H9 (cell line): ENCODE measurements at regions not wholly inside any gene's neighbourhood (a gene's known extent, or its start where the extent isn't known, plus 50 kb on each side); places are given as distances from the start of the nearest gene placed in this dataset.

Source experiments
- DNase-seq: peaks from one replicate; pipeline ENCODE4 v3.0.0-alpha.2; 2017
- H2AFZ ChIP-seq: one replicate; pipeline ENCODE4 v1.6.1; 2013; ENCODE audit warnings: mild to moderate bottlenecking, low read length, control low read depth, moderate library complexity
- H2AK5ac ChIP-seq: 2 replicates; pipeline ENCODE4 v1.6.1; 2013; ENCODE audit warnings: low read length, control low read depth, mixed read lengths; ENCODE audit not compliant: insufficient read length
- H2BK120ac ChIP-seq: one replicate; pipeline ENCODE4 v1.6.1; 2013; ENCODE audit warnings: low read depth, mild to moderate bottlenecking, low read length, control low read depth, inconsistent platforms; ENCODE audit not compliant: poor library complexity, severe bottlenecking
- H2BK12ac ChIP-seq: 2 replicates; pipeline ENCODE4 v1.6.1; 2013; ENCODE audit warnings: low read length, control low read depth, mixed read lengths, low read depth; ENCODE audit not compliant: insufficient read length
- H2BK15ac ChIP-seq: 2 replicates; pipeline ENCODE4 v1.6.1; 2013; ENCODE audit warnings: low read depth, low read length, control low read depth
- H2BK20ac ChIP-seq: one replicate; pipeline ENCODE4 v1.6.1; 2013; ENCODE audit warnings: low read depth, mild to moderate bottlenecking, low read length, control low read depth, inconsistent platforms; ENCODE audit not compliant: poor library complexity, severe bottlenecking
- H2BK5ac ChIP-seq: 2 replicates; pipeline ENCODE4 v1.6.1; 2013; ENCODE audit warnings: low read length, control low read depth, mixed read lengths; ENCODE audit not compliant: insufficient read length
- H3K14ac ChIP-seq: 2 replicates; pipeline ENCODE4 v1.6.1; 2013; ENCODE audit warnings: low read length, control low read depth; ENCODE audit not compliant: insufficient read depth
- H3K18ac ChIP-seq: 2 replicates; pipeline ENCODE4 v1.6.1; 2013; ENCODE audit warnings: low read depth, mild to moderate bottlenecking, mixed read lengths, low read length, control low read depth; ENCODE audit not compliant: insufficient read length
- H3K23ac ChIP-seq: 2 replicates; pipeline ENCODE4 v1.6.1; 2013; ENCODE audit warnings: low read length, control low read depth, mixed read lengths, low read depth; ENCODE audit not compliant: insufficient read length
- H3K23me2 ChIP-seq: 2 replicates; pipeline ENCODE4 v1.6.1; 2013; ENCODE audit warnings: low read depth, mild to moderate bottlenecking, mixed read lengths, low read length, control low read depth; ENCODE audit not compliant: insufficient read length, poor library complexity, severe bottlenecking
- H3K27ac ChIP-seq: 2 replicates; pipeline ENCODE4 v1.5.1; 2013; ENCODE audit warnings: low read length, control low read depth, mixed read lengths, low read depth; ENCODE audit not compliant: insufficient read length
- H3K27me3 ChIP-seq: 2 replicates; pipeline ENCODE4 v1.6.1; 2013; ENCODE audit warnings: low read length, control low read depth, inconsistent platforms; ENCODE audit not compliant: insufficient read depth
- H3K4ac ChIP-seq: 2 replicates; pipeline ENCODE4 v1.6.1; 2013; ENCODE audit warnings: low read depth, mild to moderate bottlenecking, control low read depth, inconsistent platforms, low read length, moderate library complexity
- H3K4me1 ChIP-seq: 2 replicates; pipeline ENCODE4 v1.6.1; 2013; ENCODE audit warnings: low read length, control low read depth, inconsistent platforms; ENCODE audit not compliant: insufficient read depth
- H3K4me2 ChIP-seq: 2 replicates; pipeline ENCODE4 v1.6.1; 2013; ENCODE audit warnings: low read length, control low read depth, mixed read lengths; ENCODE audit not compliant: insufficient read length, insufficient read depth
- H3K56ac ChIP-seq: 2 replicates; pipeline ENCODE4 v1.6.1; 2013; ENCODE audit warnings: low read depth, mild to moderate bottlenecking, mixed read lengths, low read length, control low read depth; ENCODE audit not compliant: insufficient read length
- H3K79me1 ChIP-seq: 2 replicates; pipeline ENCODE4 v1.6.1; 2013; ENCODE audit warnings: low read depth, mild to moderate bottlenecking, moderate library complexity, low read length, control low read depth, inconsistent platforms; ENCODE audit not compliant: insufficient read depth, poor library complexity, severe bottlenecking
- H3K79me2 ChIP-seq: 2 replicates; pipeline ENCODE4 v1.6.1; 2013; ENCODE audit warnings: low read length, control low read depth, inconsistent platforms; ENCODE audit not compliant: insufficient read depth
- H3K9ac ChIP-seq: 2 replicates; pipeline ENCODE4 v1.6.1; 2013; ENCODE audit warnings: low read length, control low read depth, mixed read lengths; ENCODE audit not compliant: insufficient read length; ENCODE audit errors: extremely low read depth
- H3K9me3 ChIP-seq: one replicate; pipeline ENCODE4 v1.6.1; 2013; ENCODE audit warnings: low read depth, low read length, inconsistent platforms; ENCODE audit not compliant: control insufficient read depth
- H3T11ph ChIP-seq: one replicate; pipeline ENCODE4 v1.6.1; 2013; ENCODE audit warnings: mild to moderate bottlenecking, low read length, control low read depth, inconsistent platforms
- H4K20me1 ChIP-seq: one replicate; pipeline ENCODE4 v1.6.1; 2013; ENCODE audit not compliant: control insufficient read depth, insufficient read length, insufficient read depth
- H4K5ac ChIP-seq: 2 replicates; pipeline ENCODE4 v1.6.1; 2013; ENCODE audit warnings: low read depth, mild to moderate bottlenecking, mixed read lengths, low read length, control low read depth; ENCODE audit not compliant: insufficient read length
- H4K8ac ChIP-seq: replicated peaks from 2 replicates; pipeline ENCODE4 v1.6.1; 2013; ENCODE audit warnings: low read length, control low read depth, mixed read lengths, low read depth; ENCODE audit not compliant: insufficient read length
- H4K91ac ChIP-seq: 2 replicates; pipeline ENCODE4 v1.6.1; 2013; ENCODE audit warnings: low read depth, mild to moderate bottlenecking, moderate library complexity, mixed read lengths, low read length, control low read depth; ENCODE audit not compliant: insufficient read length
- H3K27ac Mint-ChIP-seq, 3 experiments: 2 replicates in 2 of 3; 3 replicates in 1 of 3; pipeline ENCODE4 v1.8.0; 2020 to 2021; ENCODE audit warnings: mixed read lengths in 3 of 3, mild to moderate bottlenecking in 1 of 3, moderate library complexity in 1 of 3
- H3K27me3 Mint-ChIP-seq: 2 replicates; pipeline ENCODE4 v1.8.0; 2021; ENCODE audit warnings: low read depth, mild to moderate bottlenecking, moderate library complexity, mixed read lengths
- H3K36me3 Mint-ChIP-seq, 3 experiments: 2 replicates in 2 of 3; 3 replicates in 1 of 3; pipeline ENCODE4 v1.8.0; 2020 to 2021; ENCODE audit warnings: low read depth in 3 of 3, mixed read lengths in 3 of 3; ENCODE audit not compliant: insufficient read depth in 1 of 3
- H3K4me1 Mint-ChIP-seq, 2 experiments: 2 replicates each; pipeline ENCODE4 v1.8.0; 2020; ENCODE audit warnings: mixed read lengths in 2 of 2
- H3K4me3 Mint-ChIP-seq, 2 experiments: 2 replicates in 1 of 2; 3 replicates in 1 of 2; pipeline ENCODE4 v1.8.0; 2020 to 2021; ENCODE audit warnings: mild to moderate bottlenecking in 2 of 2, mixed read lengths in 2 of 2, moderate library complexity in 1 of 2
- H3K9me3 Mint-ChIP-seq, 2 experiments: 2 replicates in 1 of 2; 3 replicates in 1 of 2; pipeline ENCODE4 v1.8.0; 2020; ENCODE audit warnings: mild to moderate bottlenecking in 2 of 2, mixed read lengths in 2 of 2, moderate library complexity in 1 of 2
- CTCF ChIP-seq: fragments of 200-600 bp; sonication (generic); conservative IDR thresholded peaks from 3 replicates; pipeline ENCODE4 v1.8.0; 2021; ENCODE audit warnings: antibody characterized with exemption, mild to moderate bottlenecking
- WGBS: extraction: QIAGEN DNeasy Blood & Tissue Kit; methylation state at CpG from one replicate; pipeline ENCODE4 v1.1.7; 2013; ENCODE audit warnings: missing lambda C conversion rate, low lambda C conversion rate, mixed read lengths; ENCODE audit not compliant: insufficient read length; ENCODE audit errors: extremely low coverage; 5-methylcytosine and 5-hydroxymethylcytosine counted together

GRCh38 chr5:2813678-2814077 lies 62.2 kb upstream of the IRX2 start:
- Histone ChIP-seq H2BK20ac (no peak overlapping the region), H3K23ac (no peak overlapping the region), H4K20me1 (no peaks in the 10 kb centered on the region), H3K9me3 (no peaks in the 10 kb centered on the region), H3K18ac (no peak overlapping the region), H3K56ac (no peak overlapping the region), H3K4me2 (no peak overlapping the region), H3K79me2 (no peaks in the 10 kb centered on the region), H2AK5ac (no peak overlapping the region), H2AFZ (no peak overlapping the region), H3K9ac (no peak overlapping the region), H2BK120ac (no peak overlapping the region), H4K5ac (no peak overlapping the region), H4K8ac (no peak overlapping the region), H4K91ac (no peak overlapping the region), H3K27ac (no peak overlapping the region), H2BK15ac (no peak overlapping the region), H2BK5ac (no peak overlapping the region), H3K4ac (no peak overlapping the region), H3K79me1 (no peaks in the 10 kb centered on the region), H3K27me3 (no peaks in the 10 kb centered on the region), H2BK12ac (no peak overlapping the region), H3K23me2 (no peaks in the 10 kb centered on the region), H3K14ac (no peak overlapping the region), H3K4me1 (no peaks in the 10 kb centered on the region), H3T11ph (no peak overlapping the region)
- no CpG with 5 or more reads among the region's 9 CpGs for WGBS
- Mint-ChIP-seq H3K9me3 (no peaks in the 10 kb centered on the region), H3K4me3 (no peak overlapping the region; a peak in 1 of 5 replicates), H3K36me3 (no peaks in the 10 kb centered on the region), H3K27ac (peak overlapping the region in 1 of 3 experiments; percentile 79; a peak in 1 of 7 replicates), H3K27me3 (no peaks in the 10 kb centered on the region; the same call in 1 of the 2 replicates), H3K4me1 (peaks cover 4 to 6% of the 10 kb centered on the region in 2 experiments)
- peak; percentile 46 for DNase-seq
- no peak for TF ChIP-seq CTCF
